ENCODE measurements at regions not wholly inside any gene's neighbourhood (a gene's known extent, or its start where the extent isn't known, plus 50 kb on each side); places are given as distances from the start of the nearest gene placed in this dataset.

GRCh38 chr9:99356512-99356971 is 134.5 kb downstream of the SEC61B start:
- no peak for TF ChIP-seq POLR2A (IDR thresholded peaks at IDR 0.05)
- no peak for TF ChIP-seq CTCF (IDR thresholded peaks at IDR 0.05)
- TF ChIP-seq POLR2AphosphoS5 (IDR thresholded peaks at IDR 0.05): no peak
